Endodermal cell (in vitro differentiated cells): ENCODE measurements at regions not wholly inside any gene's neighbourhood (a gene's known extent, or its start where the extent isn't known, plus 50 kb on each side); places are given as distances from the start of the nearest gene placed in this dataset.

Experiments
- DNase-seq: peaks from one replicate; pipeline ENCODE4 v3.0.0-alpha.2; 2017
- H3K27ac ChIP-seq: 2 replicates; pipeline ENCODE4 v1.5.1; 2013; ENCODE audit warnings: mild to moderate bottlenecking, low read depth, low read length, moderate library complexity
- H3K27me3 ChIP-seq: 2 replicates; pipeline ENCODE4 v1.6.1; 2013; ENCODE audit warnings: mild to moderate bottlenecking, low read length, moderate library complexity; ENCODE audit not compliant: insufficient read depth, control insufficient read depth, poor library complexity, severe bottlenecking
- H3K36me3 ChIP-seq: 2 replicates; pipeline ENCODE4 v1.7.0; 2013; ENCODE audit warnings: mild to moderate bottlenecking, low read length, moderate library complexity; ENCODE audit not compliant: control insufficient read depth, insufficient read depth
- H3K4me1 ChIP-seq: one replicate; pipeline ENCODE4 v1.7.0; 2013; ENCODE audit warnings: low read length; ENCODE audit not compliant: control insufficient read depth, insufficient read depth
- H3K4me3 ChIP-seq: 2 replicates; pipeline ENCODE4 v1.5.1; 2013; ENCODE audit warnings: mild to moderate bottlenecking, low read length, moderate library complexity
- H3K9ac ChIP-seq: 2 replicates; pipeline ENCODE4 v1.6.1; 2013; ENCODE audit warnings: mild to moderate bottlenecking, low read length, moderate library complexity; ENCODE audit not compliant: poor library complexity, severe bottlenecking; ENCODE audit errors: extremely low read depth
- H3K9me3 ChIP-seq: 2 replicates; pipeline ENCODE4 v1.6.1; 2013; ENCODE audit warnings: mild to moderate bottlenecking, low read length, moderate library complexity; ENCODE audit not compliant: control insufficient read depth
- H3K27ac Mint-ChIP-seq: 2 replicates; pipeline ENCODE4 v1.8.0; 2020; ENCODE audit warnings: mixed read lengths
- H3K27me3 Mint-ChIP-seq: 2 replicates; pipeline ENCODE4 v1.8.0; 2021; ENCODE audit warnings: mild to moderate bottlenecking, mixed read lengths; ENCODE audit not compliant: insufficient read depth
- H3K36me3 Mint-ChIP-seq: 2 replicates; pipeline ENCODE4 v1.8.0; 2020; ENCODE audit warnings: low read depth, mixed read lengths
- H3K4me1 Mint-ChIP-seq: 2 replicates; pipeline ENCODE4 v1.8.0; 2020; ENCODE audit warnings: mixed read lengths
- H3K4me3 Mint-ChIP-seq: 2 replicates; pipeline ENCODE4 v1.8.0; 2020; ENCODE audit warnings: mild to moderate bottlenecking, moderate library complexity, mixed read lengths
- H3K9me3 Mint-ChIP-seq: 2 replicates; pipeline ENCODE4 v1.8.0; 2020; ENCODE audit warnings: mild to moderate bottlenecking, mixed read lengths
- CTCF ChIP-seq: fragments of 200-600 bp; sonication (generic); conservative IDR thresholded peaks from 2 replicates; pipeline ENCODE4 v1.5.0; 2021; ENCODE audit warnings: antibody characterized with exemption, mild to moderate bottlenecking
- WGBS, 2 experiments: methylation state at CpG; one replicate each; pipeline versions ENCODE4 v1.1.5 to v1.1.7; 2013; ENCODE audit warnings: missing lambda C conversion rate in 2 of 2, mixed read lengths in 1 of 2; ENCODE audit not compliant: insufficient coverage in 1 of 2, insufficient read length in 1 of 2; 5-methylcytosine and 5-hydroxymethylcytosine counted together

- no peaks in the 10 kb centered on the region for H3K9me3 ChIP-seq
- Mint-ChIP-seq H3K9me3 (no peaks in the 10 kb centered on the region), H3K27ac (no peak overlapping the region), H3K36me3 (no peaks in the 10 kb centered on the region), H3K27me3 (no peaks in the 10 kb centered on the region), H3K4me3 (no peak overlapping the region), H3K4me1 (no peaks in the 10 kb centered on the region)
- no peaks in the 10 kb centered on the region for H3K4me1 ChIP-seq
- WGBS, 2 experiments = 97 to 100% methylated on average over 3 of the region's 3 CpGs
- no peak for TF ChIP-seq CTCF
- no peak overlapping the region for H3K4me3 ChIP-seq
- no peaks in the 10 kb centered on the region for H3K36me3 ChIP-seq
- H3K27ac ChIP-seq = no peak overlapping the region
- no peaks in the 10 kb centered on the region for H3K27me3 ChIP-seq
- no peak overlapping the region for H3K9ac ChIP-seq
- no peak for DNase-seq
These were observed 2212.7 kb upstream of the PCDH20 start for GRCh38 chr13:63628310-63628709.

- H3K4me3 Mint-ChIP-seq = no peak overlapping the region
- H3K27ac Mint-ChIP-seq = no peak overlapping the region
- Histone ChIP-seq H3K9ac (no peak overlapping the region), H3K4me3 (no peak overlapping the region), H3K27me3 (no peaks in the 10 kb centered on the region), H3K4me1 (no peaks in the 10 kb centered on the region), H3K9me3 (no peaks in the 10 kb centered on the region), H3K27ac (no peak overlapping the region), H3K36me3 (no peaks in the 10 kb centered on the region)
- WGBS, 2 experiments = 95 to 100% methylated on average over 1 of the region's 1 CpG
- H3K27me3 Mint-ChIP-seq = no peaks in the 10 kb centered on the region
- H3K36me3 Mint-ChIP-seq = no peaks in the 10 kb centered on the region
- TF ChIP-seq CTCF = no peak
- H3K9me3 Mint-ChIP-seq = no peaks in the 10 kb centered on the region
- peaks cover 4% of the 10 kb centered on the region for H3K4me1 Mint-ChIP-seq
- no peak for DNase-seq
These were observed 2210.2 kb upstream of the PCDH20 start for GRCh38 chr13:63625869-63626268.

GRCh38 chr13:63614874-63615612 is 2199.4 kb upstream of the PCDH20 start:
- no peak for DNase-seq
- H3K27me3 ChIP-seq = no peaks in the 10 kb centered on the region
- H3K27ac ChIP-seq = no peak overlapping the region
- H3K9me3 ChIP-seq = no peaks in the 10 kb centered on the region
- H3K9ac ChIP-seq = no peak overlapping the region
- 61 to 81% methylated on average over 2 to 5 of the region's 5 CpGs for WGBS, 2 experiments
- TF ChIP-seq CTCF = no peak
- no peak overlapping the region for H3K4me3 ChIP-seq
- H3K4me1 ChIP-seq = no peaks in the 10 kb centered on the region
- Mint-ChIP-seq H3K36me3 (no peaks in the 10 kb centered on the region), H3K27ac (no peak overlapping the region), H3K9me3 (no peaks in the 10 kb centered on the region), H3K4me1 (no peaks in the 10 kb centered on the region), H3K4me3 (no peak overlapping the region), H3K27me3 (no peaks in the 10 kb centered on the region)
- no peaks in the 10 kb centered on the region for H3K36me3 ChIP-seq
